Activated effector memory CD4-positive, alpha-beta T cell treated with anti-CD3 and anti-CD28 coated beads, Interleukin-2, amount 50 U/mL, for 16 hours (primary cell): ENCODE measurements at regions not wholly inside any gene's neighbourhood (a gene's known extent, or its start where the extent isn't known, plus 50 kb on each side); places are given as distances from the start of the nearest gene placed in this dataset.

ENCODE experiments used
- DNase-seq: peaks from one replicate; pipeline ENCODE4 v3.0.0-alpha.2; 2020

GRCh38 chr14:98963610-98964009 is 308.4 kb downstream of the BCL11B start:
- DNase-seq = no peak

- DNase-seq = no peak
These were observed 307.8 kb downstream of the BCL11B start for GRCh38 chr14:98964171-98964570.

- no peak for DNase-seq
These were observed 306.9 kb downstream of the BCL11B start for GRCh38 chr14:98965076-98965475.

- DNase-seq = no peak
These were observed 306.0 kb downstream of the BCL11B start for GRCh38 chr14:98966016-98966415.

GRCh38 chr14:98966475-98967162 is 305.4 kb downstream of the BCL11B start:
- no peak for DNase-seq

GRCh38 chr14:98974113-98974512 is 297.9 kb downstream of the BCL11B start:
- DNase-seq = no peak

- no peak for DNase-seq
These were observed 295.7 kb downstream of the BCL11B start for GRCh38 chr14:98976271-98976670.

- no peak for DNase-seq
These were observed 294.5 kb downstream of the BCL11B start for GRCh38 chr14:98977451-98977850.

GRCh38 chr14:98982986-98983385 is 289.0 kb downstream of the BCL11B start:
- DNase-seq = no peak

- DNase-seq = no peak
These were observed 287.8 kb downstream of the BCL11B start for GRCh38 chr14:98984027-98984718.

- peak; percentile 90 for DNase-seq
These were observed 287.3 kb downstream of the BCL11B start for GRCh38 chr14:98984719-98985041.

- no peak for DNase-seq
These were observed 278.2 kb downstream of the BCL11B start for GRCh38 chr14:98993818-98994217.

- DNase-seq = no peak
These were observed 277.4 kb downstream of the BCL11B start for GRCh38 chr14:98994561-98994960.

GRCh38 chr14:98997526-98998205 is 274.3 kb downstream of the BCL11B start:
- DNase-seq = no peak

- no peak for DNase-seq
These were observed 272.7 kb downstream of the BCL11B start for GRCh38 chr14:98999345-98999744.

- no peak for DNase-seq
These were observed 272.1 kb downstream of the BCL11B start for GRCh38 chr14:98999901-99000300.

GRCh38 chr14:99001241-99001640 is 270.8 kb downstream of the BCL11B start:
- no peak for DNase-seq

GRCh38 chr14:99003646-99004045 is 268.4 kb downstream of the BCL11B start:
- no peak for DNase-seq

GRCh38 chr14:99004112-99004511 is 267.9 kb downstream of the BCL11B start:
- no peak for DNase-seq

- DNase-seq = no peak
These were observed 265.7 kb downstream of the BCL11B start for GRCh38 chr14:99006276-99006675.

- no peak for DNase-seq
These were observed 264.2 kb downstream of the BCL11B start for GRCh38 chr14:99007795-99008194.

GRCh38 chr14:99009871-99010270 is 262.1 kb downstream of the BCL11B start:
- DNase-seq = no peak

GRCh38 chr14:99011385-99011784 is 260.6 kb downstream of the BCL11B start:
- no peak for DNase-seq

- no peak for DNase-seq
These were observed 259.3 kb downstream of the BCL11B start for GRCh38 chr14:99012703-99013102.
